ENCODE measurements at regions not wholly inside any gene's neighbourhood (a gene's known extent, or its start where the extent isn't known, plus 50 kb on each side); places are given as distances from the start of the nearest gene placed in this dataset.
A peak's percentile ranks its signal among the peaks of the same experiment; 100 is the strongest.

DNA sequence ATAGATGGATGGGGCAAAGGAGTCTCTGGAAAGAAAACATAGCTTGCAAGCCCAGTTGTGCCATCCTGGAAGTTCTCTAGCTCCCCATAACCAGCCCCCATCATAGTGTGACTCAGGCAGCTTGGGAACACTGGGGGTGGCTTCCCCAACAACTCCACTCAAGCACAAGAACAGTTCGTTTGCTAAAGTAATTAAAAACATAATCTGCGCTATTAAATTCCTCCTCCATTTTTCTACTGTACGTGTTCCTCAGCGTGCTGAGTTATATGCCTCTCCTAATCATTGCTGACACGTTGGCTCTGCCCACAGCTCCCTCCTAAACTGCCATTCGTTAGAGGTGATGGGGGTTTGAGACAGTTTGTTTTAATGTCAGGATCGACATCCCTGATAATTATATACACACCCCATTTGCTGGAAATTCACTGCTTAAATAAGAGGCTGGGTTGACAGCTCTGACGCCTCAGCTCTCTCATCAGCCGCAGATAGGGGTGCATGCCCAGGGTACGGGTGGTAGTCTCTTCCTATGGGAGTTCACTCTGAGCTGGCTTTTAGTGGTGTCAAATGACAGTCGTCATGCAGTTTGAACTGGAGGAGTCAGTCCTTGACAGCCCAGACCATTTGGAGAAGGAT lies 59.5 kb upstream of the SEZ6L start:
- H3K27me3 ChIP-seq (ENCODE audit: control insufficient read depth, insufficient read depth, low read length) = no peaks in the 10 kb centered on the region
- no peaks in the 10 kb centered on the region for H3K9me3 ChIP-seq (ENCODE audit: control insufficient read depth, insufficient read depth, low read length)
- no peak overlapping the region for H3K4me3 ChIP-seq (ENCODE audit: low read depth, low read length)
- H3K36me3 ChIP-seq (ENCODE audit: control insufficient read depth, insufficient read depth, low read length) = no peaks in the 10 kb centered on the region
- no peak overlapping the region for H3K27ac ChIP-seq (ENCODE audit: low read depth, low read length)
- DNase-seq (ENCODE audit: low read depth in 4 of 6, low spot score in 6 of 6) = no peak
- H3K4me1 ChIP-seq (ENCODE audit: control insufficient read depth, insufficient read depth, low read length) = no peaks in the 10 kb centered on the region
- WGBS (ENCODE audit: insufficient coverage) = 100% methylated on average over 1 of the region's 11 CpGs

DNA sequence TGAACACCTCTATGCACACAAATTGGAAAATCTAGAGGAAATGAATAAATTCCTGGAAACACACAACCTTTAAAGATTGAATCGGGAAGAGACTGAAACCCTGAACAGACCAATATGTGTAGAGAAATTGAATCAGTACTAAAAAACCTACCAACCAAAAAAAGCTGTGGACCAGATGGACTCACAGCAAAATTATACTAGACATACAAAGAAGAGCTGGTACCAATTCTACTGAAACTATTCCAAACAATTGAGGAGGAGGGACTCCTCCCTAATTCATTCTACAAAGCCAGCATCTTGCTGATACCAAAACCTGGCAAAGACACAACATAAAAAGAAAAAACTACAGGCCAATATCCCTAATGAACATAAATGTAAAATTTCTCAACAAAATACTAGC lies 54.4 kb upstream of the SEZ6L start:
- no peaks in the 10 kb centered on the region for H3K27me3 ChIP-seq (ENCODE audit: control insufficient read depth, insufficient read depth, low read length)
- H3K27ac ChIP-seq (ENCODE audit: low read depth, low read length) = no peak overlapping the region
- no CpG with 5 or more reads among the region's 1 CpG for WGBS (ENCODE audit: insufficient coverage)
- no peak overlapping the region for H3K4me3 ChIP-seq (ENCODE audit: low read depth, low read length)
- H3K9me3 ChIP-seq (ENCODE audit: control insufficient read depth, insufficient read depth, low read length) = no peaks in the 10 kb centered on the region
- H3K4me1 ChIP-seq (ENCODE audit: control insufficient read depth, insufficient read depth, low read length) = no peaks in the 10 kb centered on the region
- H3K36me3 ChIP-seq (ENCODE audit: control insufficient read depth, insufficient read depth, low read length) = no peaks in the 10 kb centered on the region
- peak in 1 of 6 donors; percentile 58 for DNase-seq (ENCODE audit: low read depth in 4 of 6, low spot score in 6 of 6)

DNA sequence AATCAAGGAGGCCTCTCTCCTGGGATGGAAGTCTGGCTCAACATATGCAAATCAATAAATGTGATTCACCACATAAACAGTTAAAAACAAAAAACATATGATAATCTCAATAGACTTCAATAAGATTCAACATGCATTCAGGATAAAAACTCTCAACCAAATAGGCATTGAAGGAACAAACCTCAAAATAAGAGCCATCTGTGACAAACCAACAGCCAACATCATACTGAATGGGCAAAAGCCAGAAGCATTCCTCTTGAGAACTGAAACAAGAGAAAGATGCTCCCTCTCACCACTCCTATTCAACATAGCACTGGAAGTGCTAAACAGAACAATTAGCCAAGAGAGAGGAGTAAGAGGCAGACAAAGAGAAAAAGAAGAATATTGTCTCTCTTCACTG lies 54.0 kb upstream of the SEZ6L start:
- peak in 1 of 6 donors; percentile 70 for DNase-seq (ENCODE audit: low read depth in 4 of 6, low spot score in 6 of 6)
- Histone ChIP-seq H3K36me3 (ENCODE audit: control insufficient read depth, insufficient read depth, low read length) (no peaks in the 10 kb centered on the region), H3K9me3 (ENCODE audit: control insufficient read depth, insufficient read depth, low read length) (no peaks in the 10 kb centered on the region), H3K27ac (ENCODE audit: low read depth, low read length) (no peak overlapping the region), H3K4me3 (ENCODE audit: low read depth, low read length) (no peak overlapping the region), H3K4me1 (ENCODE audit: control insufficient read depth, insufficient read depth, low read length) (no peaks in the 10 kb centered on the region), H3K27me3 (ENCODE audit: control insufficient read depth, insufficient read depth, low read length) (no peaks in the 10 kb centered on the region)
